Stimulated activated CD4-positive, alpha-beta T cell treated with anti-CD3 and anti-CD28 coated beads, Interleukin-1b, Interleukin-23, amount 100 ng/mL, for 48 hours (primary cell): ENCODE measurements at regions not wholly inside any gene's neighbourhood (a gene's known extent, or its start where the extent isn't known, plus 50 kb on each side); places are given as distances from the start of the nearest gene placed in this dataset.
A peak's percentile ranks its signal among the peaks of the same experiment; 100 is the strongest.

Source experiments
- DNase-seq: peaks from one replicate; pipeline ENCODE4 v3.0.0-alpha.2; 2020

GRCh38 chr19:5392486-5392885, 51.9 kb upstream of the PTPRS start:
- no peak for DNase-seq

GRCh38 chr19:5393088-5393487, 52.5 kb upstream of the PTPRS start:
- no peak for DNase-seq

GRCh38 chr19:5394551-5395505, 54.2 kb upstream of the PTPRS start:
- no peak for DNase-seq

- DNase-seq, result no peak
These were observed 54.9 kb upstream of the PTPRS start for GRCh38 chr19:5395556-5395955.

- no peak for DNase-seq
These were observed 55.7 kb upstream of the PTPRS start for GRCh38 chr19:5396096-5396939.

GRCh38 chr19:5396963-5397362, 56.4 kb upstream of the PTPRS start:
- no peak for DNase-seq

- DNase-seq, result peak; percentile 2
These were observed 57.2 kb upstream of the ZNRF4 start for GRCh38 chr19:5397804-5398692.

GRCh38 chr19:5398693-5399057, 56.5 kb upstream of the ZNRF4 start:
- no peak for DNase-seq

GRCh38 chr19:5403968-5404640, 51.1 kb upstream of the ZNRF4 start:
- peak; percentile 59 for DNase-seq
